Fibroblast of the aortic adventitia (primary cell): ENCODE measurements at regions not wholly inside any gene's neighbourhood (a gene's known extent, or its start where the extent isn't known, plus 50 kb on each side); places are given as distances from the start of the nearest gene placed in this dataset.

Experiments
- DNase-seq: peaks from one replicate; pipeline ENCODE4 v3.0.0-alpha.2; 2010; ENCODE audit warnings: low read depth
- H3K4me3 ChIP-seq: 2 replicates; pipeline ENCODE4 v1.5.1; 2011; ENCODE audit warnings: low read depth, mild to moderate bottlenecking, control low read depth, low read length, moderate library complexity
- TF ChIP-seq, protein P1 (sequence below): IDR thresholded peaks from 2 replicates; pipeline ENCODE4 v1.5.1; 2011; ENCODE audit warnings: mild to moderate bottlenecking, low read length, control low read depth, inconsistent platforms; ENCODE audit not compliant: insufficient read depth

DNA sequence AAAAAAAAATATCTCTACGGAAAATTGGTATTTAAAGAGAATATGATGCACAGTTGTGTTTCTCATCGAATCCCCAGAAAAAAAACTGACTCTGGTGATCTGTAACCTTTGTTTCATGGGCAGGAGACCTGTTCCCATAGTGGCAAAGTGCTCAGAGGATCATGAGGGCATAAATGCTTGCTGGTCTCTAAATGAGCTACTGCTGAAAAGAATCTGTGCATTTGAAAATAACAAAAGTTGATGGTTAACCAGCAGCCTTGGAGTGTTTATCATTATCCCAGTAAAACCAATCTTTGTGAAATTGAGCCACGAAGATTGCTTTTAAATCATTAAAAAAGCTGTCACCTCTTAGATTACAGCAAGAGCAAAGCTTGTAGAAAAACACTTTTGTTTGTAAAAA is 775.4 kb downstream of the MTRR start:
- TF ChIP-seq, protein P1, sequence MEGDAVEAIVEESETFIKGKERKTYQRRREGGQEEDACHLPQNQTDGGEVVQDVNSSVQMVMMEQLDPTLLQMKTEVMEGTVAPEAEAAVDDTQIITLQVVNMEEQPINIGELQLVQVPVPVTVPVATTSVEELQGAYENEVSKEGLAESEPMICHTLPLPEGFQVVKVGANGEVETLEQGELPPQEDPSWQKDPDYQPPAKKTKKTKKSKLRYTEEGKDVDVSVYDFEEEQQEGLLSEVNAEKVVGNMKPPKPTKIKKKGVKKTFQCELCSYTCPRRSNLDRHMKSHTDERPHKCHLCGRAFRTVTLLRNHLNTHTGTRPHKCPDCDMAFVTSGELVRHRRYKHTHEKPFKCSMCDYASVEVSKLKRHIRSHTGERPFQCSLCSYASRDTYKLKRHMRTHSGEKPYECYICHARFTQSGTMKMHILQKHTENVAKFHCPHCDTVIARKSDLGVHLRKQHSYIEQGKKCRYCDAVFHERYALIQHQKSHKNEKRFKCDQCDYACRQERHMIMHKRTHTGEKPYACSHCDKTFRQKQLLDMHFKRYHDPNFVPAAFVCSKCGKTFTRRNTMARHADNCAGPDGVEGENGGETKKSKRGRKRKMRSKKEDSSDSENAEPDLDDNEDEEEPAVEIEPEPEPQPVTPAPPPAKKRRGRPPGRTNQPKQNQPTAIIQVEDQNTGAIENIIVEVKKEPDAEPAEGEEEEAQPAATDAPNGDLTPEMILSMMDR, result no peak
- no peak overlapping the region for H3K4me3 ChIP-seq
- no peak for DNase-seq

DNA sequence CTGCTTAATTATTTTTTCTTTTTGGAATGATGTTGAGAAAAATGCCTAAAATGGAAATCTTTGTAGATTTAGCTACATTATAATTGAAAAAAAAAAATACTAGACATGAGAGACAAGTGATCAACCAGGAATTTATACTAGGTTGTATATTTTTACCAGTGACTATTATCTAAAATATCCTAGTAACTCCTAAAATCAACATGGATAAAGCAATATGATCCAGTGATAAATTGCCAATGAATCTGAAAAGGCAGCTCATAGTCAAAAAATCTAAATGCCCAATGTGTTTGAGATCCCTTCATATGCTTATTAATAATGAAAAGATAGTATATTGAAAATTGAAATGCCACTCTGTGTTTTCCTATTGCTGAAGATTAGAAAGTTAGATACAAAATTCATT is 778.2 kb downstream of the MTRR start:
- no peak for DNase-seq
- TF ChIP-seq, protein P1, result no peak
- no peak overlapping the region for H3K4me3 ChIP-seq

DNA sequence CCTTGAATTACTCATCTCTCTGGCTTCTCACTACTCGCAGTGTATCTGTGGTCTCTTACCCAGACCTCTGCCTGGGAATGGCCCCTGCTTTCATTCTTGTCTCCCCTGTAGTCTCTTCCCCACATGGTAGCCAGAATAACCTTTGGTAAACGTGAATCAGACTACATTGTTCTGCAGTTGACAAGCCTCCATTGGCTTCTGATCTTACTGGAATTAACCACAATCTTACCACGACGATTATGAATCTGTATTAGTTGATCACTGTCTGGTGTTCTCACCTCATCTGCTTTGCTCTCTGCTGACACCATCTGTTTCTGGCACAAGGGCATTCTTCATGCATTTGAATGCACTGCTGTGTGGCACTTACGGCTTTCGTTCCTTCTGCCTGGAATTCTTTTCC is 781.2 kb downstream of the MTRR start:
- no peak for DNase-seq
- TF ChIP-seq, protein P1, result no peak
- H3K4me3 ChIP-seq, result no peak overlapping the region

DNA sequence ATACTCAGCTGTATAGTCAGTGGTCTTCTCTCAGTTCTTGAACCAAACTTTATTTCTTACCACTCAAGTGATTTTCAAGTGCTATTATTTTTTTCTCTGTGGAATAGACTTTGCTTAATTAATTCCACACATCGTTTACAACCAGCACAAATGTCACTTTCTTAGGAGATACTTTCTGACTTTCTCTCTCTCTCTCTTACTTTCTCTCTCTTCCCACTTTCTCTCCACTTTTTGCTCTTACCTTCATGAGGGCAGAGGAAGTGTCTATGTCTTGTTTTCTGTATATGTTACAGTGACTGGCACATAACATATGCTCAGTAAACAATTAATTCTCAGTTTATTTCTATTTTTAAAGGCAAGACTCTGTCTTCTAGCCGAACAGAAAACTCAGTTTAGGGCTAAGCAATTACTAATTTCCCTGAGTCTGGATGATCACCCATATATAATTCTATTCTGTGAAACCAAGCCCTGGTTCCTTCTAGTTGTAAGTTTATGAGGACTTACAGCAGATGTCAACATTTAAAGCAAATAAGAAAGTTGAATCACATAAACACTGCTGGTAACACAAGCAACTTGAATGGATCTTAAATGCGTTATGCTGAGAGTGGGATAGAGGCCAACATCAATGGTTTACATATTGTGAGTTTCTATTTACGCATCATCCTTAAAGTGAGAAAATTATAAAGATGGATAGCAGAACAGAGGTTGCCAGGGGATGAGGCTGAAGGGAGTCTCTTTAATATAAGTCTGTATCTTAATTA is 791.4 kb downstream of the MTRR start:
- TF ChIP-seq, protein P1, result no peak
- H3K4me3 ChIP-seq, result no peak overlapping the region
- DNase-seq, result no peak

DNA sequence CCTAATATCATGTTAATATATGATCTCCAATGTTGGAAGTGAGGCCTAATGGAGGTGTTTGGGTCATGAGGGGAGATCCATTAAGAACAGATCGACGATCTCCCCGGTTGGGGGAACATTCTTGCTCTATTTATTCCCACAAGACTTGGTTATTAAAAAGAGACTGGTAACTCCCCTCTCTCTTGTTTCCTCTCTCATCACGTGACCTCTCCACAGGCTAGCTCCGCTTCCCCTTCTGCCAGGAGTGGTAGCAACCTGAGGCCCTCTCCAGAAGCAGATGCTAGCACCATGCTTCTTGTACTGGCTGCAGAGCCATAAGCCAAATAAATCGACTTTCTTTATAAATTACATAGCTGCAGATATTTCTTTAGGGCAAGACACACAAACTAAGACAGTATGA is 794.4 kb downstream of the MTRR start:
- H3K4me3 ChIP-seq, result no peak overlapping the region
- DNase-seq, result no peak
- TF ChIP-seq, protein P1, result no peak

DNA sequence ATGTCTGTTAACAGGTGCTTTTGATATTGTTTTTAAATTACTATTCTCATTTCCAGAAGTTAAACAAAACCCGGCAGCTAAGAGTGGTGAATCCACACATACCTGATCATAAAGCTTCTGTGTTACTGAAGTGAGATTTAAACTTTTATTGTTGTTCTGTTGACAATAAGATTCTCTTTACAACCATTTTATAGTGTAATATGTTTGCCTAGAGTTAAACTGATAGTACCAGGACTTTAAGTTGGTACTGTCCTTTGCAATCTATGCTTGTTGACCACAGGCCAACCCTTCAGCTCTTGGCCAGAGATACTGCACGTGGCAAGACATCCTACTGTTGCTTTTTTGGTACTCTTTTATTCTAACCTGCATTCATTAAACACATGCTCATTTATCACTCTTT is 806.2 kb downstream of the MTRR start:
- TF ChIP-seq, protein P1, result no peak
- H3K4me3 ChIP-seq, result no peak overlapping the region
- DNase-seq, result no peak

DNA sequence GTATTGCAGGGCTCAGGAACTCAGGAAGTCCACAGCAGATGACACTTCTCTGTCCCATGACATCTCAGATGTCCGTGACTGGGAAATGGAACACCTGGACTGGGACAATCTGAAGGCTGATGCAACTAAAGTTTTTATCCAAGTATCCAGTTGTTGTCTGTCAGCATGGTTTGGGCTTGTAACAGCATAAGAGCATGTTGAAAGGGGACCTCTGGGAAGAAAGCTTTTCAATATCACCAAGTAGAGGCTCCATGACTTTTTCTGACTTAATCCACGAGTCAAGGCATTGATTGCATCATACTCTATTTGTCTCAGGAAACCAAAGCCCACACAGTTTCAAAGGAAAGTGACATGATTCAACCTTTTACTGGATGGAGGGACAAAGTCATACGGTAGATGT is 807.7 kb downstream of the MTRR start:
- H3K4me3 ChIP-seq, result no peak overlapping the region
- TF ChIP-seq, protein P1, result no peak
- DNase-seq, result peak; percentile 4
